DMS53 (cell line): ENCODE measurements at regions not wholly inside any gene's neighbourhood (a gene's known extent, or its start where the extent isn't known, plus 50 kb on each side); places are given as distances from the start of the nearest gene placed in this dataset.
"Not testable (repeated sequence)": the region's sequence is repeated elsewhere in the genome, so short reads cannot be mapped to it uniquely, and the experiment has no call there.

Experiments
- DNase-seq: peaks from one replicate; lab custom pipeline; 2025; lab: John Stamatoyannopoulos, UW

GRCh38 chr10:78342827-78343653 is 309.4 kb downstream of the RPS24 start:
- no peak for DNase-seq

DNA sequence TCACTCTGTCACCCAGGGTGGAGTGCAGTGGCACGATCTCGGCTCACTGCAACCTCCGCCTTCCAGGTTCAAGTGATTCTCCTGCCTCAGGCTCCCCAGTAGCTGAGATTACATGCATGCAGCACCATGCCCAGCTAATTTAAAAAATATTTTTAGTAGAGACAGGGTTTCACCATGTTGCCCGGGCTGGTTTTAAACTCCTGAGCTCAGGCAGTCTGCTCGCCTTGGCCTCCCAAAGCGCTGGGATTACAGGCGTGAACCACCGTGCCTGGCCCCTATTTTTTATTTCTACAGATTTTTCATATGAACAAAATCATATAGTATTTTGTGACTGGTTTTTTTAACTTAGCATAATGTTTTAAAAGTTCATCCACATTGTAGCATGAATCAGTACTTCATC is 310.6 kb downstream of the RPS24 start:
- DNase-seq, result not testable (repeated sequence)

DNA sequence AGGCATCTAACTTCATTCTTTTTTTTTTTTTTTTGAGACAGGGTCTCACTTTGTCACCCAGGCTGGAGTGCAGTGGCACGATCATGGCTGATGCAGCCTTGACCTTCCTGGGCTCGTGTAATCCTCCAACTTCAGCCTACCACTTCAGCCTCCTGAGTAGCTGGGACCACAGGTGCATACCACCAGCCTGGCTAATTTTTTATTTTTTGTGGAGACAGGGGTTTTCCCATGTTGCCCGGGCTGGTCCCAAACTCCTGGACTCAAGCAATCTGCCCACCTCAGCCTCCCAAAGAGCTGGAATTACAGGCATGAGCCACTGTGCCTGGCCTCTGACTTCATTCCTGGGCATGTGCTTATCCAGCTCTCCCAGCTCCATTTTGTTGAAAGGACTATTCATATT is 311.9 kb downstream of the RPS24 start:
- not testable (repeated sequence) for DNase-seq

DNA sequence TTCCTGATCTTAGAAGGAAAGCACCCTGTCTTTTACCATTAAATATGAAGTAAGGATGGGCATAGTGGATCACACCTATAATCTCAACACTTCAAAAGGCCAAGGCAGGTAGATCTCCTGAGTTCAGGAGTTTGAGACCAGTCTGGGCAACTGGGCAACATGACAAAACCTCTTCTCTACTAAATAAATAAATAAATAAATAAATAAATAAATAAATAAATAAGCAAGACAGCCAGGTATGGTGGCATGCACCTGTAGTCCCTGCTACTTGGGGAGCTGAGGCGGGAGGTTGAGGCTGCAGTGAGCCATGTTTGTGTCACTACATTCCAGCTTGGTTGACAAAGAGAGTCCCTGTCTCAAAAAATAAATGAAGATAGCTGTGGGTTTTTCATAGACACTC is 313.1 kb downstream of the RPS24 start:
- no peak for DNase-seq

- DNase-seq, result no peak
Measured at GRCh38 chr10:78348411-78349164, 314.9 kb downstream of the RPS24 start.

DNA sequence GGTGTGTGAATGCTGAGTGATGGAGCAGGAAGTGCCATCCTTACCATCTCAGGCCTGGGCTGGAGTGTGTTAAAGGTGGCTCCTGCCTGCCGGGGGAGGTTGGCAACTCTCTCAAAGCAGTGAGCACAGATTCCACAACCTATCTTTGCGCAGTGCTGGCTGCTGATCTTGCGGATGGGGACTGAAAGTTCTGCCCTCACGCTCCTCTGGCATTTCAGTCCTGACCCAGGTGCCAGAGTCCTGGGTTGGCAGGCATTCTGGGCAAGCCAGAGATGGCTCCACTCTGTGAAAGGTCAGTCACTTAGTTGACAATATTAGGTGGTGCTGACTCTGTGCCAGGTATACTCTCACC is 315.5 kb downstream of the RPS24 start:
- no peak for DNase-seq

- DNase-seq, result no peak
Measured at GRCh38 chr10:78349911-78350663, 316.4 kb downstream of the RPS24 start.

DNA sequence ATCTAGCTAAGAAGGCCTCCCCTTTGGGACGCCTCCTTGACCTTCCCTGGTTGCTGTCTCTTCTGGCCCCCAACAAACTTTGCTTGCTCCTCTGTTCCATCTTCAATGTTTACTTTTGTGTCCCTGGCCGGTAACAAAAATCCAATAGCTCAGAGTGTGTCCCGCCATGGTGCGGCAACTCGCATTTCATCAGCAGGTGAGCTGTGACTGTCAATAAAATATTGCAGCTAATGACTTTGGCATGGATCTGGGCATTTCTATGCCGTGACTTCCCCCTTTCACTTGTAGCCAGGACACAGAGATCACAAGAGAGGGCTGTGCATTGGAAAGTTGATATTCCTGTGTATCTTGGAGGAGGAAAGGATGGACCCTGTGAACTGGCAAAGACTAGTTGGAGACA is 317.6 kb downstream of the RPS24 start:
- no peak for DNase-seq

DNA sequence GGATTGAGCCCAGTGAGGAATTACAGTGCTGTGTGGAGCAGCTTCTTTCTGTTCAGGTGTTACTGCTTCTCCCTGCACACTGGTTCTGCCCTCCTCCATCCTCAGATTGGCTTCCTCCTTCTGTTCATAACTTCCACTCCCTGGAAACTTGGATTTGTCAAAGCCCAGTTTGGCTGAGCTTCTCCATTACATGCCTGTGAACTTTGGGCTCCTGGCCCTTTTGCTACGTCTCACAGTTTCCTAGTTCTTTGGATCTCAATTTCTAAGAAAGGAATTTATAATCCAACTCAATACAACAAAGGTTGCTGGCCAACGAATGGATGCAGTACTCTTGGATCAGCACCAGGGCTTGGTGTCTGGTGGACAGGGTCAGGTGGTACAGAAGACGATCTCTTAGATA is 318.1 kb downstream of the RPS24 start:
- no peak for DNase-seq

GRCh38 chr10:78353636-78354035 is 320.0 kb downstream of the RPS24 start:
- peak; percentile 13 for DNase-seq

GRCh38 chr10:78354101-78354500 is 320.4 kb downstream of the RPS24 start:
- DNase-seq, result no peak

- no peak for DNase-seq
Measured at GRCh38 chr10:78356291-78356900, 322.7 kb downstream of the RPS24 start.

DNA sequence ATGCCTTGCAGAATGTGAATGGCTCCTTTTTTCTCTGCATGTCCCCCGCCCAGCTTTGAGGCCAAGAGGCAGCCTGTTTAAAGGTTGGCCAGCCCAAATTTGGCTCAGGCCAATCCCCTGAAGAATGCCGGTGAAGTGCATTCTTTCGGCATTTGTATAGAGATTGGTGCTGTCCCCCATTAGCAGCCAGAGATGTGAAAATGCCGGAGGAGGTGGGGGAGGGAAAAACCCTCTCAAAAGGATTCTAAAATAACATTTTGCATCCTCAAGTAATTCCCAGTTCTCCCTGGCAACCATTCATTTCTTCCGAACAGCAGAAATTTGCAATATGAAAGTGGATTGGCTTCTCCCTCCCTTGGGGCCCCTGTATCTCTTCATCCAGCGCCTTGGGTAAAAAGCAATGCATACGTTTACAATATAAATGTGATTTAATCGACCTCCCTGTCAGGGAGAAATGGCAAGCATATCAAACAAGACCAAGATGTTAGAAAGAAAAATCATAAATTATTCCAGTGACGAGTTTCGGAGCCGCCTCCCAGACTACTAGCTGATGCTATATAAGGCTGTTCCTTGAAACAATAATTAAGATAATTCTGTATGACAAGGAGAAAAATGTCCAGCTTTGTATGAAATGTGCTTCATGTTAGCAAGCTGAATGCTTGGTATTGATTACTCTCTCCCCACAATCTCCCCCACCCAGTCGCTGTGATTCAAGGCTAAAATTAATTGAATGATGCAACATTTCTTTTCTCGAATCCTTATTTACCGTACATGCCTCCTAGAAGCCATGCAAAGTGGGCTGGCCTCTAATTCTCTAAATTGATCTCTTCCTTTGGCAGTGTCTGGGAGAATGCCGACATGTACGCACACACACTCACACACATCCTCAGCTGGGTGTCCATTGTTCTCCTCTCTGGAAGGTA is 323.7 kb downstream of the RPS24 start:
- no peak for DNase-seq

DNA sequence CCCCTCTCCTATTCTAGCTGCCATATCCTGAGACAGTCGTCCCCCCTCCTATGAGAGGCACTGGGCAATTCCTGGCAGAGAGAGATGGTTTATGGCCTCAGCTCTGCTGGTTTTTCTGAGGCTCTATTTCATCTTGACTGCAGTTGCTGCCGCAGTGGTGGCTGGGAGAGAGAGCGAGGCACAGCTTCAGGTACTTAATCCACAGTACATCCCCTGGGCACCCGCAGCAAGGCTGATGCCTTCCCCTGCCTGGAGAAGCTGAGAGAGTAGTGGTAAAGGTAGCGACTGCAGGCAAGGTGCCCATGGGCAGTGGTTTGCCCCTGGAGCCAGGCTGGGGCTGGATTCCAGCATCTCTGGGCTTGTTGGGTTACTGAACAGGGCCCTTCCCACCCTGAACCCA is 324.7 kb downstream of the RPS24 start:
- DNase-seq, result no peak

DNA sequence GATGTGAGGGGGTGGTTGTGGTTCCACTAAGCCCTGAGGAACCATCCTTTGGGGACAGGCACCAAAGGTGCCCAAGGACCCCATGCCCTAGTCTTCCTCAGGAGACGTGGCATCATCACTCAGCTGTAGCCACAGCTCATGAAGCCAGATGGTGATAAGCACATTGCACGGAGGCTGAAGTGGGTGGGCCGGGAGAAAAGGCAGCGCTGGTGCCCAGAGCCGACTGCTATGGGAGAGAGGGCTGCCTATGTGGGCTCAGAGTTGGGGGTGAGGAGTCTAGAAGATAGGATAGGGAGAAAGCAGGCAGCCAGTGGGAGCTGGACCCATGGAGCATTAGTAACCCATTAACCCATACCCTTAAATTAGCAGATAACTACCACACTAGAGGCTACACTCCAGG is 325.3 kb downstream of the RPS24 start:
- no peak for DNase-seq

DNA sequence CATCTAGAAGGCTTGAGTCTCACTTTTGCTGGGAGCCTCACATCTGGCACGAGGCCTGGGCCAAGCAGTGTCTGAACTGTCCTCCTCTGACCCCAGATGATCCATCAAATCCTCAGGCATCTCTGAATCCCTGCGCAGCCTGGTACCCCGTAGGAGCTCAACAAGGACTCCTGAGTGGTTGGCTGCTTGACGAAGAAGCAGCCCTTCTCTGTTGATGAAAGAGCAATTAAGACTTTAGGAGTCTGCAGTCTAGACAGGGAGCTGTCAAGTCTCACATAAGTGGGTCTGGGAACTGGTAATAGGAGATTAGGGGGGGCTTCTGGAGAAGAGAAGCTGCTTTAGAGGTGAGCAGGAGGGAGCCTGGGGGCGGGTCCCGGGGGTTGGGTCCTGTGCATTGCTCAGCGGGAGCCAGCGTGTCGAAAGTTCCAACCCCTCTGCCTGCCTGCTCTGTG is 326.0 kb downstream of the RPS24 start:
- DNase-seq, result no peak

GRCh38 chr10:78360284-78360683 is 326.6 kb downstream of the RPS24 start:
- no peak for DNase-seq

- no peak for DNase-seq
Measured at GRCh38 chr10:78361031-78361430, 327.4 kb downstream of the RPS24 start.

GRCh38 chr10:78362406-78363022 is 328.9 kb downstream of the RPS24 start:
- DNase-seq, result no peak

- DNase-seq, result no peak
Measured at GRCh38 chr10:78363190-78363589, 329.5 kb downstream of the RPS24 start.

DNA sequence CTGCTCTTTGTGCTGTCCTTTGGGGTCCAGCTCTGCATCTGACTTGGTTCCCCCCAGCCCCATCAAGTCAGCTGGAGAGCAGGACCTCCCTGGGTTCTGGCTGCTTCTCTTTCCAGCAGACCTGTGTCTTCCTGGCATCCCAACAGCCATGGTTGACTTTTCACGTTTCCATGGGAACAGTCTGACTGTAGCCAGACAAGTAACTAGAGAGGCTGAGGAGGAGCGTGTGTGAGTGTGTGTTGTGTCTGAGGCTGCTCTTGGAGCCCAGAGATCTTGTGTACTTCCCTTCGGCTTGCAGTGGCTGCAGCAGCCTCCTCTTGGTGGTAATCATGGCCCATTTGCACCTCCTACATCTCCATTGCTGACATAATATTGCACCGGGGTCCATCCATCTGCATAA is 332.0 kb downstream of the RPS24 start:
- DNase-seq, result peak; percentile 45
